ENCODE measurements at regions not wholly inside any gene's neighbourhood (a gene's known extent, or its start where the extent isn't known, plus 50 kb on each side); places are given as distances from the start of the nearest gene placed in this dataset.
A peak's percentile ranks its signal among the peaks of the same experiment; 100 is the strongest.
"Not testable (repeated sequence)": the region's sequence is repeated elsewhere in the genome, so short reads cannot be mapped to it uniquely, and the experiment has no call there.

- no peak for DNase-seq (ENCODE audit: low read depth, low spot score)
Measured at GRCh38 chr4:66842026-66842723, 703.1 kb downstream of the CENPC start.

- DNase-seq (ENCODE audit: low read depth, low spot score) = no peak
Measured at GRCh38 chr4:66840178-66840577, 705.1 kb downstream of the CENPC start.

GRCh38 chr4:66837279-66837922, 707.9 kb downstream of the CENPC start:
- DNase-seq (ENCODE audit: low read depth, low spot score) = no peak

GRCh38 chr4:66829310-66829709, 716.0 kb downstream of the CENPC start:
- no peak for DNase-seq (ENCODE audit: low read depth, low spot score)

GRCh38 chr4:66820681-66821080, 724.6 kb downstream of the CENPC start:
- no peak for DNase-seq (ENCODE audit: low read depth, low spot score)

- no peak for DNase-seq (ENCODE audit: low read depth, low spot score)
Measured at GRCh38 chr4:66814277-66814676, 731.0 kb downstream of the CENPC start.

- no peak for DNase-seq (ENCODE audit: low read depth, low spot score)
Measured at GRCh38 chr4:66805582-66805981, 739.7 kb downstream of the CENPC start.

GRCh38 chr4:66804979-66805378, 740.3 kb downstream of the CENPC start:
- DNase-seq (ENCODE audit: low read depth, low spot score) = no peak

- DNase-seq (ENCODE audit: low read depth, low spot score) = no peak
Measured at GRCh38 chr4:66797608-66798007, 747.7 kb downstream of the CENPC start.

- DNase-seq (ENCODE audit: low read depth, low spot score) = no peak
Measured at GRCh38 chr4:66795724-66796123, 749.6 kb downstream of the CENPC start.

- DNase-seq (ENCODE audit: low read depth, low spot score) = no peak
Measured at GRCh38 chr4:66794390-66795034, 750.8 kb downstream of the CENPC start.

GRCh38 chr4:66791686-66792085, 753.6 kb downstream of the CENPC start:
- no peak for DNase-seq (ENCODE audit: low read depth, low spot score)

- no peak for DNase-seq (ENCODE audit: low read depth, low spot score)
Measured at GRCh38 chr4:66785479-66785878, 759.8 kb downstream of the CENPC start.

GRCh38 chr4:66782751-66783150, 762.6 kb downstream of the CENPC start:
- DNase-seq (ENCODE audit: low read depth, low spot score) = not testable (repeated sequence)

GRCh38 chr4:66777097-66777496, 768.2 kb downstream of the CENPC start:
- DNase-seq (ENCODE audit: low read depth, low spot score) = no peak

GRCh38 chr4:66769441-66769840, 775.9 kb downstream of the CENPC start:
- DNase-seq (ENCODE audit: low read depth, low spot score) = no peak

GRCh38 chr4:66767442-66767841, 777.9 kb downstream of the CENPC start:
- no peak for DNase-seq (ENCODE audit: low read depth, low spot score)

- no peak for DNase-seq (ENCODE audit: low read depth, low spot score)
Measured at GRCh38 chr4:66766557-66766956, 778.7 kb downstream of the CENPC start.

- peak; percentile 58 for DNase-seq (ENCODE audit: low read depth, low spot score)
Measured at GRCh38 chr4:66750273-66750672, 795.0 kb downstream of the CENPC start.

- not testable (repeated sequence) for DNase-seq (ENCODE audit: low read depth, low spot score)
Measured at GRCh38 chr4:66746918-66747317, 798.4 kb downstream of the CENPC start.

GRCh38 chr4:66741081-66741480, 804.2 kb downstream of the CENPC start:
- DNase-seq (ENCODE audit: low read depth, low spot score) = peak; percentile 11

- DNase-seq (ENCODE audit: low read depth, low spot score) = peak; percentile 30
Measured at GRCh38 chr4:66736606-66737005, 808.7 kb downstream of the CENPC start.

GRCh38 chr4:66728280-66728679, 817.0 kb downstream of the CENPC start:
- no peak for DNase-seq (ENCODE audit: low read depth, low spot score)
